CD4-positive, alpha-beta memory T cell (primary cell): ENCODE measurements at regions not wholly inside any gene's neighbourhood (a gene's known extent, or its start where the extent isn't known, plus 50 kb on each side); places are given as distances from the start of the nearest gene placed in this dataset.

ENCODE experiments used
- CTCF ChIA-PET: fragments of 350-600 bp; sonication (Branson Sonifier 250); formaldehyde crosslinking; loops from one replicate; lab custom pipeline; 2021; ENCODE audit warnings: inconsistent platforms; ENCODE audit not compliant: partially characterized antibody; lab: Charles Lee
- POLR2A ChIA-PET: fragments of 350-600 bp; sonication (Branson Sonifier 250); formaldehyde crosslinking; loops from one replicate; lab custom pipeline; 2021; ENCODE audit not compliant: partially characterized antibody; lab: Charles Lee
- DNase-seq, 5 donors: peaks; one replicate each; pipeline versions ENCODE4 v3.0.0 to v3.0.0-alpha.2; 2020 to 2022; ENCODE audit warnings: mixed read lengths in 1 of 5
- H3K27ac ChIP-seq: one replicate; pipeline ENCODE4 v1.7.0; 2013; ENCODE audit warnings: low read depth, low read length
- H3K27me3 ChIP-seq: 2 replicates; pipeline ENCODE4 v1.7.0; 2013; ENCODE audit warnings: mild to moderate bottlenecking, low read length, moderate library complexity; ENCODE audit not compliant: insufficient read depth
- H3K36me3 ChIP-seq: 2 replicates; pipeline ENCODE4 v1.7.0; 2013; ENCODE audit warnings: mild to moderate bottlenecking, low read length, moderate library complexity; ENCODE audit not compliant: insufficient read depth
- H3K4me1 ChIP-seq: 2 replicates; pipeline ENCODE4 v1.7.0; 2013; ENCODE audit warnings: mild to moderate bottlenecking, low read length, moderate library complexity; ENCODE audit not compliant: insufficient read depth
- H3K4me3 ChIP-seq, 2 donors: one replicate each; pipeline ENCODE4 v1.7.0; 2013; ENCODE audit warnings: low read length in 2 of 2, mild to moderate bottlenecking in 1 of 2
- H3K9me3 ChIP-seq, 2 donors: one replicate each; pipeline ENCODE4 v1.7.0; 2013; ENCODE audit warnings: low read length in 2 of 2, control low read depth in 1 of 2; ENCODE audit not compliant: control insufficient read depth in 1 of 2
- H3K27ac Mint-ChIP-seq, 7 donors: one replicate each; pipeline ENCODE4 v1.8.0; 2020 to 2021; ENCODE audit warnings: mixed read lengths in 7 of 7, mild to moderate bottlenecking in 6 of 7, inconsistent platforms in 3 of 7, moderate library complexity in 3 of 7
- H3K27me3 Mint-ChIP-seq, 2 donors: one replicate each; pipeline ENCODE4 v1.8.0; 2020 to 2021; ENCODE audit warnings: mixed read lengths in 2 of 2
- H3K36me3 Mint-ChIP-seq, 2 donors: one replicate each; pipeline ENCODE4 v1.8.0; 2020 to 2021; ENCODE audit warnings: mixed read lengths in 2 of 2, inconsistent platforms in 1 of 2, mild to moderate bottlenecking in 1 of 2
- H3K4me1 Mint-ChIP-seq, 4 donors: one replicate each; pipeline ENCODE4 v1.8.0; 2020 to 2021; ENCODE audit warnings: mixed read lengths in 4 of 4, mild to moderate bottlenecking in 1 of 4
- H3K4me3 Mint-ChIP-seq, 8 donors: one replicate each; pipeline ENCODE4 v1.8.0; 2020 to 2021; ENCODE audit warnings: mixed read lengths in 8 of 8, mild to moderate bottlenecking in 7 of 8, moderate library complexity in 6 of 8, inconsistent platforms in 3 of 8
- H3K9me3 Mint-ChIP-seq, 8 donors: one replicate each; pipeline ENCODE4 v1.8.0; 2020 to 2021; ENCODE audit warnings: mixed read lengths in 8 of 8, mild to moderate bottlenecking in 5 of 8, inconsistent platforms in 3 of 8, moderate library complexity in 1 of 8
- intact Hi-C: fragments of 100-400 bp; cut with micrococcal nuclease; formaldehyde crosslinking; loops from one replicate; pipeline ENCODE4 v1.15.1; 2023

- H3K4me3 ChIP-seq: no peak overlapping the region
- CTCF ChIA-PET: no interaction called here
- no peak overlapping the region for H3K27ac Mint-ChIP-seq
These were observed 50.6 kb upstream of the SLC45A1 start for GRCh38 chr1:8267307-8267706.

DNA sequence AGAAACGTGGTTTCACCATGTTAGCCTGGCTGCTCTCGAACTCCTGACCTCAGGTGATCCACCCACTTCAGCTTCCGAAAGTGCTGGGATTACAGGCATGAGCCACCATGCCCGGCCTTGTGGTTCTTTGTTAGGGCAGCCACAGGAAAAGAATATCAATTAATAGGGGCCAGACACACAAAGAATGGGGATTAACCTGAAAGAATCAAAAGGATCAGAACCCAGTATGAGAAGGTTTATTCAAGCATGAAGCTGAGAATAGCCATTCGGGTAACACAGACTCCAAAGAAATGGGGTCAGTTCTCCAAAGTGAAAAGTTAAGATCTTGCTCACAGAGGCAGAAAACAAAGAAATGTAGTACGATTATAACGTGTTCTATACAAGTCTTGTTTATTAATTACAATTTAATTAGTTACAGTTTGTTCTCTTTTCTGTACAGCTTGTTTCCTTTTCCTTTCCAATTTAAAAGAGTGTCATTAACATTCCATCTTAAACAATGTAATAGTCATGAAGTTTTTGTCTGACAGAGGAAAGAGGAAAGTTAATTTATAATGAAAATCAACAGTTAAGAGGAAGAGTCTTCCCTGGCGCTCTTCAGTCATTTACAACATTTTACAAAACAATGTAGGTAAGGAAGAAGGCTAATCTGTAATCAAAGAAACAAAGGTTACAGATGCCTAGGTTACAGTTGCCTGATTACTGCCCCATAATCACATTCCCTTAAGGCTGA is 51.3 kb upstream of the SLC45A1 start:
- DNase-seq: no peak
- Mint-ChIP-seq H3K36me3 (no peaks in the 10 kb centered on the region), H3K4me1 (no peaks in the 10 kb centered on the region), H3K27ac (no peak overlapping the region), H3K4me3 (no peak overlapping the region), H3K9me3 (peaks cover 0 to 3% (median 0%) of the 10 kb centered on the region in 8 donors), H3K27me3 (peaks cover 5 to 8% of the 10 kb centered on the region in 2 donors)
- intact Hi-C loops: no loop called here
- Histone ChIP-seq H3K9me3 (no peaks in the 10 kb centered on the region), H3K4me1 (no peaks in the 10 kb centered on the region), H3K27me3 (no peaks in the 10 kb centered on the region), H3K27ac (no peak overlapping the region), H3K36me3 (no peaks in the 10 kb centered on the region), H3K4me3 (no peak overlapping the region)
- POLR2A ChIA-PET: no interaction called here
- CTCF ChIA-PET: no interaction called here

More at GRCh38 chr1:8267307-8267706, 50.6 kb upstream of the SLC45A1 start:
- Histone ChIP-seq H3K27ac (no peak overlapping the region), H3K9me3 (no peaks in the 10 kb centered on the region), H3K27me3 (no peaks in the 10 kb centered on the region), H3K4me1 (no peaks in the 10 kb centered on the region), H3K36me3 (no peaks in the 10 kb centered on the region)
- Mint-ChIP-seq H3K4me1 (no peaks in the 10 kb centered on the region), H3K36me3 (no peaks in the 10 kb centered on the region), H3K4me3 (peak overlapping the region in 1 of 8 donors; percentile 8), H3K27me3 (peaks cover 5 to 8% of the 10 kb centered on the region in 2 donors), H3K9me3 (peaks cover 0 to 3% (median 0%) of the 10 kb centered on the region in 8 donors)
- POLR2A ChIA-PET: no interaction called here
- intact Hi-C loops: no loop called here
- no peak for DNase-seq

DNA sequence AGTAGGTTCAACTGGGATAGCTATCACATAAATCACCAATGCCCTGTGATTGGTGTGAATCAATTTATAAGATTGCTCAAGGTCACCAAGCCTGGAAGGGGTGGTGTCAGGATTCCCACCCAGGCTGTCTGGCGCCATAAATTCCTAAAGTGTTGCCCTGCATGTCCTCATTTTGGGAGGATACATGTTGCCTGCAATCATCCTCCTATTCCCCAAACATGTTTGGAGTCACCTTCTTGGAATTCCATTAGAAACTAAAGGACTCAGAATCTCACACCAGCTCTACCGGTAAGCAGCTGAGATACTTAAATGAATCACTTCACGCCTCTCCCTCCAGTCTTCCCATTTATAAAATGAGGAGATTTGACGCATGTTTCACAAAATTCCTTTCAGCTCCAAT is 54.1 kb upstream of the SLC45A1 start:
- no peak overlapping the region for H3K27ac ChIP-seq

DNA sequence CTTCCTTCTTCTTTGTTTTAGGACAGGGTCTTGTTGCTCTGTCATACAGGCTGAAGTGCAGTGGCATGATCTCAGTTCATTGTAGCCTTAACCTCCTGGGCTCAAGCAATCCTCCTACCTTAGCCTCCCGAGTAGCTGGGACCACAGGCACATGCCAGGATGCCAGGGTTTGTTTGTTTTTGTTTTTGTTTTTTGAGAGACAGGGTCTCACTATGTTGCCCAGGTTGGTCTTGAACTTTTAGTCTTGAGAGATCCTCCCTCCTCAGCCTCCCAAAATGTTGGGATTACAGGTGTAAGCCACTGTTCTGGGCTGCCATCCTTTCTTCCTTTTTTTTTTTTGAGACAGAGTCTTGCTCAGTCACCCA is 56.5 kb upstream of the SLC45A1 start:
- no peaks in the 10 kb centered on the region for H3K36me3 Mint-ChIP-seq
- Histone ChIP-seq H3K9me3 (no peaks in the 10 kb centered on the region), H3K4me3 (no peak overlapping the region), H3K27me3 (no peaks in the 10 kb centered on the region), H3K4me1 (no peaks in the 10 kb centered on the region), H3K27ac (no peak overlapping the region), H3K36me3 (no peaks in the 10 kb centered on the region)
- H3K4me1 Mint-ChIP-seq: no peaks in the 10 kb centered on the region
- CTCF ChIA-PET: no interaction called here
- intact Hi-C loops: no loop called here
- no peak for DNase-seq
- POLR2A ChIA-PET: no interaction called here
- no peaks in the 10 kb centered on the region for H3K9me3 Mint-ChIP-seq
- H3K27me3 Mint-ChIP-seq: peaks cover 0 to 7% of the 10 kb centered on the region in 2 donors
- H3K4me3 Mint-ChIP-seq: no peak overlapping the region
- no peak overlapping the region for H3K27ac Mint-ChIP-seq

More for the DNA sequence above, 54.1 kb upstream of the SLC45A1 start:
- no peaks in the 10 kb centered on the region for H3K36me3 ChIP-seq
- intact Hi-C loops: no loop called here
- Mint-ChIP-seq H3K4me3 (no peak overlapping the region), H3K27me3 (peaks cover 2 to 8% of the 10 kb centered on the region in 2 donors), H3K36me3 (no peaks in the 10 kb centered on the region), H3K9me3 (peaks cover 0 to 3% (median 0%) of the 10 kb centered on the region in 8 donors), H3K4me1 (no peaks in the 10 kb centered on the region), H3K27ac (no peak overlapping the region)
- no peaks in the 10 kb centered on the region for H3K4me1 ChIP-seq
- H3K9me3 ChIP-seq: no peaks in the 10 kb centered on the region
- H3K4me3 ChIP-seq: no peak overlapping the region
- ChIA-PET POLR2A (no interaction called here), CTCF (interaction anchor here (1.5 kb wide), 1 partner anchor 233 kb away, joined by 5 read pairs; no protein-coding TSS in a partner anchor)
- no peaks in the 10 kb centered on the region for H3K27me3 ChIP-seq
- DNase-seq: no peak

DNA sequence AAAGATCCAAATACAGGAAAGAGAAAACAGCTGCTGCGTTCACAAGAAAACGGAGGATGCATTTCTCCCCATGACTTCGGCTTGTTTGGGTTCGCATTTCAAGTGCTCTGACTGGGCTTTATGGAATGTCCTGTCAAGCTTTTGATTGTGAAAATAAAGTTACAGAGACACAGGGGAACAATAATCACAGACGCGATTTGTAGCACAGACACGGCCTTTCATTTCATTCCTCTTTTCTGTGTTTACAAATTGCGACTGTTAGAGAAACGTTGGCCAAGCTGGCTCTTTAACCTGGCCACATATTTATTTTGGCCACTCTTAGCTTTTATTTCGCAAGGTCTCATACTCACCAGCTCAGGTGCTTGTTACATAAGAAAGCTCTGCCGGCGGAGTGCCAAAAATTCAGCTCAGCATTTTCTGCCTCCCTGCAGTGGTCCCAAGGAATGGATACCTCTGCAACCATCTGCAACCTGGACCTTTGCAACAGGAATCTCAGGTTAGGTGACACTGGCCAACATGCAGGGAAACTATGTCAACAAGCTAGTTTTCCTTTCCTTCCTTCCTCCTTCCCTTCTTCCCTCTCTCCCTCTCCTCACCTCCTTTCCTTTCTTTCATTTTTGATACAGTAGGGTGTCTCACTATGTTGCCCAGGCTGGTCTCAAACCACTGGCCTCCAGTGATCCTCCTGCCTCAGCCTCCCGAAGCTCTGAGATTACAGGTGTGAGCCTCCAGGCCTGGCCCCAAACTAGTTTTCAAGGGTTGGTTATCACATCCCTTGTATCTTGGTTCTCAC is 58.2 kb upstream of the SLC45A1 start:
- Histone ChIP-seq H3K27me3 (no peaks in the 10 kb centered on the region), H3K36me3 (no peaks in the 10 kb centered on the region), H3K9me3 (no peaks in the 10 kb centered on the region), H3K4me1 (no peaks in the 10 kb centered on the region), H3K27ac (no peak overlapping the region), H3K4me3 (no peak overlapping the region)
- Mint-ChIP-seq H3K27me3 (peaks cover 1 to 7% of the 10 kb centered on the region in 2 donors), H3K4me1 (no peaks in the 10 kb centered on the region), H3K36me3 (no peaks in the 10 kb centered on the region), H3K27ac (no peak overlapping the region), H3K4me3 (no peak overlapping the region), H3K9me3 (no peaks in the 10 kb centered on the region)
- CTCF ChIA-PET: interaction anchor here (1.0 kb wide), 1 partner anchor 9 kb away, joined by 4 read pairs; no protein-coding TSS in a partner anchor
- POLR2A ChIA-PET: no interaction called here
- DNase-seq: no peak
- intact Hi-C loops: no loop called here

- no peaks in the 10 kb centered on the region for H3K36me3 Mint-ChIP-seq
- peaks cover 1 to 7% of the 10 kb centered on the region in 2 donors for H3K27me3 Mint-ChIP-seq
- Histone ChIP-seq H3K9me3 (no peaks in the 10 kb centered on the region), H3K36me3 (no peaks in the 10 kb centered on the region), H3K27me3 (no peaks in the 10 kb centered on the region), H3K4me3 (no peak overlapping the region), H3K4me1 (no peaks in the 10 kb centered on the region), H3K27ac (no peak overlapping the region)
- H3K4me1 Mint-ChIP-seq: peaks cover 0 to 5% (median 2%) of the 10 kb centered on the region in 4 donors
- no peak overlapping the region for H3K4me3 Mint-ChIP-seq
- intact Hi-C loops: no loop called here
- ChIA-PET CTCF (no interaction called here), POLR2A (interaction anchor here (0.5 kb wide), 1 partner anchor 345 kb away, joined by 3 read pairs; no protein-coding TSS in a partner anchor)
- H3K27ac Mint-ChIP-seq: peak overlapping the region in 1 of 7 donors; percentile 9
- no peaks in the 10 kb centered on the region for H3K9me3 Mint-ChIP-seq
- no peak for DNase-seq
These were observed 60.3 kb upstream of the SLC45A1 start for GRCh38 chr1:8257621-8258020.

- CTCF ChIA-PET: no interaction called here
- POLR2A ChIA-PET: no interaction called here
- intact Hi-C loops: no loop called here
- Histone ChIP-seq H3K4me3 (no peak overlapping the region), H3K27me3 (no peaks in the 10 kb centered on the region), H3K4me1 (no peaks in the 10 kb centered on the region), H3K27ac (no peak overlapping the region), H3K9me3 (no peaks in the 10 kb centered on the region), H3K36me3 (no peaks in the 10 kb centered on the region)
- no peak overlapping the region for H3K27ac Mint-ChIP-seq
- no peak overlapping the region for H3K4me3 Mint-ChIP-seq
- no peak for DNase-seq
- no peaks in the 10 kb centered on the region for H3K36me3 Mint-ChIP-seq
- peaks cover 0 to 6% (median 3%) of the 10 kb centered on the region in 4 donors for H3K4me1 Mint-ChIP-seq
- H3K9me3 Mint-ChIP-seq: no peaks in the 10 kb centered on the region
- peaks cover 1 to 7% of the 10 kb centered on the region in 2 donors for H3K27me3 Mint-ChIP-seq
These were observed 61.6 kb upstream of the SLC45A1 start for GRCh38 chr1:8256321-8256720.
